ENCODE measurements at regions not wholly inside any gene's neighbourhood (a gene's known extent, or its start where the extent isn't known, plus 50 kb on each side); places are given as distances from the start of the nearest gene placed in this dataset.

DNA sequence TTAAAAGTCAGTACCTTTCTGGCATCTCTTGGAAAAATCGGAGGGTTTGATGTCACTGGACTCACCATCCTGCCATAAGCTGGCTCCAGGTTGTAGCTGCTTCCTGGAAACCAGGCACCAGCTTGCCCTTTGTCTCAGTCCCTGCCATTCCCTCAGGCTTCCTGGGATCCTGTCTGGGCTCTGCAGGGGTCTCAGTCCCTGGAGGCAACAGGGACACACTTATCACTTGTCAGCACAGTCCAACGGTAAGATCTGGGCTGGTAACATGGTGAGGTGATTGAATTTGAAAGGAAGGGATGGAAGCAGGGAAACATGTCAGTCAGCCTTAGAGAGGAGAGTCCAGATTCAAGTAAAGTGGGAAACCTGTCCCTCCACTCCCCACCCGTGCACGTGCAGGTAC is 147.6 kb upstream of the ECI2 start:
- no peak for TF ChIP-seq EGR1 (IDR thresholded peaks at IDR 0.05)
- TF ChIP-seq EP300 (IDR thresholded peaks at IDR 0.05; ENCODE audit: borderline replicate concordance) = no peak
- TF ChIP-seq, protein P1, sequence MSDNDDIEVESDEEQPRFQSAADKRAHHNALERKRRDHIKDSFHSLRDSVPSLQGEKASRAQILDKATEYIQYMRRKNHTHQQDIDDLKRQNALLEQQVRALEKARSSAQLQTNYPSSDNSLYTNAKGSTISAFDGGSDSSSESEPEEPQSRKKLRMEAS (IDR thresholded peaks at IDR 0.05) = no peak
- no peak for TF ChIP-seq YY1 (IDR thresholded peaks at IDR 0.05; ENCODE audit: low read depth)
- no peak for TF ChIP-seq ZBTB7A (IDR thresholded peaks at IDR 0.05; ENCODE audit: low read depth)
- TF ChIP-seq CEBPB (IDR thresholded peaks at IDR 0.05) = no peak
- TF ChIP-seq RAD21 (IDR thresholded peaks at IDR 0.05; ENCODE audit: low read depth) = no peak
- no peak for TF ChIP-seq FOXM1 (IDR thresholded peaks at IDR 0.05; ENCODE audit: borderline replicate concordance, low read depth)
- TF ChIP-seq CREB1 (IDR thresholded peaks at IDR 0.05; ENCODE audit: low read depth) = no peak
- TF ChIP-seq TEAD4 (IDR thresholded peaks at IDR 0.05) = no peak
- TF ChIP-seq TAF1 (IDR thresholded peaks at IDR 0.05; ENCODE audit: low read depth) = no peak
- TF ChIP-seq, protein P2, sequence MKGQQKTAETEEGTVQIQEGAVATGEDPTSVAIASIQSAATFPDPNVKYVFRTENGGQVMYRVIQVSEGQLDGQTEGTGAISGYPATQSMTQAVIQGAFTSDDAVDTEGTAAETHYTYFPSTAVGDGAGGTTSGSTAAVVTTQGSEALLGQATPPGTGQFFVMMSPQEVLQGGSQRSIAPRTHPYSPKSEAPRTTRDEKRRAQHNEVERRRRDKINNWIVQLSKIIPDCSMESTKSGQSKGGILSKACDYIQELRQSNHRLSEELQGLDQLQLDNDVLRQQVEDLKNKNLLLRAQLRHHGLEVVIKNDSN (IDR thresholded peaks at IDR 0.05) = no peak
- no peak for TF ChIP-seq TCF12 (IDR thresholded peaks at IDR 0.05; ENCODE audit: low read depth)
- TF ChIP-seq, protein P3, sequence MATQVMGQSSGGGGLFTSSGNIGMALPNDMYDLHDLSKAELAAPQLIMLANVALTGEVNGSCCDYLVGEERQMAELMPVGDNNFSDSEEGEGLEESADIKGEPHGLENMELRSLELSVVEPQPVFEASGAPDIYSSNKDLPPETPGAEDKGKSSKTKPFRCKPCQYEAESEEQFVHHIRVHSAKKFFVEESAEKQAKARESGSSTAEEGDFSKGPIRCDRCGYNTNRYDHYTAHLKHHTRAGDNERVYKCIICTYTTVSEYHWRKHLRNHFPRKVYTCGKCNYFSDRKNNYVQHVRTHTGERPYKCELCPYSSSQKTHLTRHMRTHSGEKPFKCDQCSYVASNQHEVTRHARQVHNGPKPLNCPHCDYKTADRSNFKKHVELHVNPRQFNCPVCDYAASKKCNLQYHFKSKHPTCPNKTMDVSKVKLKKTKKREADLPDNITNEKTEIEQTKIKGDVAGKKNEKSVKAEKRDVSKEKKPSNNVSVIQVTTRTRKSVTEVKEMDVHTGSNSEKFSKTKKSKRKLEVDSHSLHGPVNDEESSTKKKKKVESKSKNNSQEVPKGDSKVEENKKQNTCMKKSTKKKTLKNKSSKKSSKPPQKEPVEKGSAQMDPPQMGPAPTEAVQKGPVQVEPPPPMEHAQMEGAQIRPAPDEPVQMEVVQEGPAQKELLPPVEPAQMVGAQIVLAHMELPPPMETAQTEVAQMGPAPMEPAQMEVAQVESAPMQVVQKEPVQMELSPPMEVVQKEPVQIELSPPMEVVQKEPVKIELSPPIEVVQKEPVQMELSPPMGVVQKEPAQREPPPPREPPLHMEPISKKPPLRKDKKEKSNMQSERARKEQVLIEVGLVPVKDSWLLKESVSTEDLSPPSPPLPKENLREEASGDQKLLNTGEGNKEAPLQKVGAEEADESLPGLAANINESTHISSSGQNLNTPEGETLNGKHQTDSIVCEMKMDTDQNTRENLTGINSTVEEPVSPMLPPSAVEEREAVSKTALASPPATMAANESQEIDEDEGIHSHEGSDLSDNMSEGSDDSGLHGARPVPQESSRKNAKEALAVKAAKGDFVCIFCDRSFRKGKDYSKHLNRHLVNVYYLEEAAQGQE (IDR thresholded peaks at IDR 0.05; ENCODE audit: low read depth) = no peak
